Colon (tissue), 2 donors: ENCODE measurements at regions not wholly inside any gene's neighbourhood (a gene's known extent, or its start where the extent isn't known, plus 50 kb on each side); places are given as distances from the start of the nearest gene placed in this dataset.

ENCODE experiments used
- FAIRE-seq: peaks from 2 replicates; lab custom pipeline; 2012; peaks lifted over from hg19 to GRCh38; lab: Jason Lieb, UNC
- donor health status: control.
- donor health status: control.

- FAIRE-seq = no peak
Observed at GRCh38 chr11:80515097-80515496, 1074.3 kb upstream of the TENM4 start.

- FAIRE-seq = no peak
Observed at GRCh38 chr11:80512491-80512890, 1071.7 kb upstream of the TENM4 start.

GRCh38 chr11:80505771-80506170, 1064.9 kb upstream of the TENM4 start:
- FAIRE-seq = no peak

- FAIRE-seq = no peak
Observed at GRCh38 chr11:80503990-80504389, 1063.2 kb upstream of the TENM4 start.

- FAIRE-seq = no peak
Observed at GRCh38 chr11:80502511-80502910, 1061.7 kb upstream of the TENM4 start.

GRCh38 chr11:80495116-80495515, 1054.3 kb upstream of the TENM4 start:
- FAIRE-seq = no peak

GRCh38 chr11:80487952-80488351, 1047.1 kb upstream of the TENM4 start:
- FAIRE-seq = no peak

GRCh38 chr11:80486678-80487077, 1045.8 kb upstream of the TENM4 start:
- FAIRE-seq = no peak

GRCh38 chr11:80477178-80477577, 1036.3 kb upstream of the TENM4 start:
- no peak for FAIRE-seq

- FAIRE-seq = no peak
Observed at GRCh38 chr11:80473562-80473961, 1032.7 kb upstream of the TENM4 start.

GRCh38 chr11:80469871-80470270, 1029.0 kb upstream of the TENM4 start:
- no peak for FAIRE-seq

GRCh38 chr11:80466570-80466969, 1025.7 kb upstream of the TENM4 start:
- no peak for FAIRE-seq

- FAIRE-seq = no peak
Observed at GRCh38 chr11:80462211-80462610, 1021.4 kb upstream of the TENM4 start.

GRCh38 chr11:80458376-80458775, 1017.5 kb upstream of the TENM4 start:
- no peak for FAIRE-seq

- FAIRE-seq = no peak
Observed at GRCh38 chr11:80457823-80458222, 1017.0 kb upstream of the TENM4 start.

- no peak for FAIRE-seq
Observed at GRCh38 chr11:80455818-80456217, 1015.0 kb upstream of the TENM4 start.

GRCh38 chr11:80451105-80451504, 1010.3 kb upstream of the TENM4 start:
- FAIRE-seq = no peak

GRCh38 chr11:80448709-80449108, 1007.9 kb upstream of the TENM4 start:
- no peak for FAIRE-seq

- FAIRE-seq = no peak
Observed at GRCh38 chr11:80443177-80443576, 1002.3 kb upstream of the TENM4 start.

GRCh38 chr11:80441821-80442220, 1001.0 kb upstream of the TENM4 start:
- FAIRE-seq = no peak

GRCh38 chr11:80440835-80441234, 1000.0 kb upstream of the TENM4 start:
- no peak for FAIRE-seq

- FAIRE-seq = no peak
Observed at GRCh38 chr11:80436547-80436946, 995.7 kb upstream of the TENM4 start.

- peak; percentile 57 for FAIRE-seq
Observed at GRCh38 chr11:80435345-80435744, 994.5 kb upstream of the TENM4 start.

- no peak for FAIRE-seq
Observed at GRCh38 chr11:80432057-80432456, 991.2 kb upstream of the TENM4 start.

GRCh38 chr11:80424012-80424695, 983.3 kb upstream of the TENM4 start:
- FAIRE-seq = no peak
